ENCODE measurements at regions not wholly inside any gene's neighbourhood (a gene's known extent, or its start where the extent isn't known, plus 50 kb on each side); places are given as distances from the start of the nearest gene placed in this dataset.

DNA sequence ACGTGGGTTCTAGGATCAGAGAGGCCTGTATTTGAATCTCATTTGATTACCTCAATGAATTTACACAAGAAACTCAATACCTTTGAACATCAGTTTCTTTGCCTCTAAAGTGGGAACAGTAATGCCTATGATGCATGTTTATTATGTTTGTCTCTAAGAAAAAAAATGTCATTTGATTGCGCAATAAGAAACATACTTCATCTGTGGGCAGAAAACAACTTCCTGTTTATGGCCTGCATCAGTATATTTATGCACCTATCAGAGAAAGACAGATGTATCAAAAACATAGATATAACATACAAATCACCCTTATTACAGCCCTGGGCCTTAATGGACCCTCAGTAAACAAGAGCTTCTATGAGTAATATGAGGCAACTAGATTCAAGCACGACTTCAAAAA lies 516.4 kb upstream of the ARID1B start:
- TF ChIP-seq GATA3 (IDR thresholded peaks at IDR 0.05; ENCODE audit: low read depth, low read length) (no peak), GATA2 (IDR thresholded peaks at IDR 0.05; ENCODE audit: low read depth, low read length) (no peak)
